ENCODE measurements at regions not wholly inside any gene's neighbourhood (a gene's known extent, or its start where the extent isn't known, plus 50 kb on each side); places are given as distances from the start of the nearest gene placed in this dataset.

GRCh38 chr10:35716776-35717175 lies 74.7 kb upstream of the FZD8 start:
- no peak for TF ChIP-seq CTCF (IDR thresholded peaks at IDR 0.05; ENCODE audit: borderline replicate concordance, insufficient read depth, low read depth, low read length)
- H3K4me3 ChIP-seq (ENCODE audit: low read depth, low read length): no peak overlapping the region

- no peak for TF ChIP-seq CTCF (IDR thresholded peaks at IDR 0.05; ENCODE audit: borderline replicate concordance, insufficient read depth, low read depth, low read length)
- H3K4me3 ChIP-seq (ENCODE audit: low read depth, low read length): no peak overlapping the region
Observed at GRCh38 chr10:35712486-35712885, 70.4 kb upstream of the FZD8 start.

GRCh38 chr10:35711615-35712411 lies 69.7 kb upstream of the FZD8 start:
- H3K4me3 ChIP-seq (ENCODE audit: low read depth, low read length): no peak overlapping the region
- TF ChIP-seq CTCF (IDR thresholded peaks at IDR 0.05; ENCODE audit: borderline replicate concordance, insufficient read depth, low read depth, low read length): no peak

GRCh38 chr10:35707642-35708425 lies 65.7 kb upstream of the FZD8 start:
- H3K4me3 ChIP-seq (ENCODE audit: low read depth, low read length): no peak overlapping the region
- no peak for TF ChIP-seq CTCF (IDR thresholded peaks at IDR 0.05; ENCODE audit: borderline replicate concordance, insufficient read depth, low read depth, low read length)

- H3K4me3 ChIP-seq (ENCODE audit: low read depth, low read length): no peak overlapping the region
- TF ChIP-seq CTCF (IDR thresholded peaks at IDR 0.05; ENCODE audit: borderline replicate concordance, insufficient read depth, low read depth, low read length): no peak
Observed at GRCh38 chr10:35706959-35707358, 64.9 kb upstream of the FZD8 start.

- no peak overlapping the region for H3K4me3 ChIP-seq (ENCODE audit: low read depth, low read length)
- no peak for TF ChIP-seq CTCF (IDR thresholded peaks at IDR 0.05; ENCODE audit: borderline replicate concordance, insufficient read depth, low read depth, low read length)
Observed at GRCh38 chr10:35705671-35706070, 63.6 kb upstream of the FZD8 start.

All from GM12875 (cell line).